CD4-positive, alpha-beta T cell treated with Interleukin-21 for 1 hour (primary cell): ENCODE measurements at regions not wholly inside any gene's neighbourhood (a gene's known extent, or its start where the extent isn't known, plus 50 kb on each side); places are given as distances from the start of the nearest gene placed in this dataset.
"Not testable (repeated sequence)": the region's sequence is repeated elsewhere in the genome, so short reads cannot be mapped to it uniquely, and the experiment has no call there.

Experiments
- DNase-seq: peaks from one replicate; pipeline ENCODE4 v3.0.0-alpha.2; 2020

GRCh38 chr3:118146658-118147375, 887.8 kb downstream of the IGSF11 start:
- DNase-seq: no peak

GRCh38 chr3:118151164-118151563, 883.5 kb downstream of the IGSF11 start:
- no peak for DNase-seq

- not testable (repeated sequence) for DNase-seq
Measured at GRCh38 chr3:118162627-118163588, 871.7 kb downstream of the IGSF11 start.

- DNase-seq: no peak
Measured at GRCh38 chr3:118165413-118165812, 869.2 kb downstream of the IGSF11 start.

- DNase-seq: no peak
Measured at GRCh38 chr3:118167571-118167970, 867.1 kb downstream of the IGSF11 start.

GRCh38 chr3:118168175-118168574, 866.5 kb downstream of the IGSF11 start:
- no peak for DNase-seq

GRCh38 chr3:118171236-118171852, 863.3 kb downstream of the IGSF11 start:
- DNase-seq: no peak

- DNase-seq: no peak
Measured at GRCh38 chr3:118180853-118181252, 853.8 kb downstream of the IGSF11 start.

- no peak for DNase-seq
Measured at GRCh38 chr3:118181274-118181673, 853.4 kb downstream of the IGSF11 start.

GRCh38 chr3:118186051-118186450, 848.6 kb downstream of the IGSF11 start:
- no peak for DNase-seq

GRCh38 chr3:118187221-118187620, 847.4 kb downstream of the IGSF11 start:
- no peak for DNase-seq

- DNase-seq: no peak
Measured at GRCh38 chr3:118196183-118196582, 838.5 kb downstream of the IGSF11 start.

GRCh38 chr3:118199044-118199443, 835.6 kb downstream of the IGSF11 start:
- no peak for DNase-seq

GRCh38 chr3:118204052-118204656, 830.5 kb downstream of the IGSF11 start:
- DNase-seq: no peak

GRCh38 chr3:118207271-118207670, 827.4 kb downstream of the IGSF11 start:
- DNase-seq: no peak

- no peak for DNase-seq
Measured at GRCh38 chr3:118208642-118209041, 826.0 kb downstream of the IGSF11 start.

- no peak for DNase-seq
Measured at GRCh38 chr3:118213892-118214291, 820.8 kb downstream of the IGSF11 start.

- no peak for DNase-seq
Measured at GRCh38 chr3:118226206-118226605, 808.4 kb downstream of the IGSF11 start.

GRCh38 chr3:118227191-118227590, 807.5 kb downstream of the IGSF11 start:
- DNase-seq: no peak

GRCh38 chr3:118228151-118228550, 806.5 kb downstream of the IGSF11 start:
- no peak for DNase-seq

GRCh38 chr3:118229196-118229595, 805.5 kb downstream of the IGSF11 start:
- DNase-seq: no peak

- DNase-seq: no peak
Measured at GRCh38 chr3:118231578-118231977, 803.1 kb downstream of the IGSF11 start.

- DNase-seq: no peak
Measured at GRCh38 chr3:118239253-118239652, 795.4 kb downstream of the IGSF11 start.
